GM12874 (cell line): ENCODE measurements at regions not wholly inside any gene's neighbourhood (a gene's known extent, or its start where the extent isn't known, plus 50 kb on each side); places are given as distances from the start of the nearest gene placed in this dataset.

ENCODE experiments used
- TF ChIP-seq, protein P1 (sequence below): IDR thresholded peaks from 2 replicates; pipeline ENCODE4 v1.5.1; 2011; ENCODE audit warnings: low read depth, mild to moderate bottlenecking, control low read depth, low read length, moderate library complexity; ENCODE audit not compliant: insufficient read depth

DNA sequence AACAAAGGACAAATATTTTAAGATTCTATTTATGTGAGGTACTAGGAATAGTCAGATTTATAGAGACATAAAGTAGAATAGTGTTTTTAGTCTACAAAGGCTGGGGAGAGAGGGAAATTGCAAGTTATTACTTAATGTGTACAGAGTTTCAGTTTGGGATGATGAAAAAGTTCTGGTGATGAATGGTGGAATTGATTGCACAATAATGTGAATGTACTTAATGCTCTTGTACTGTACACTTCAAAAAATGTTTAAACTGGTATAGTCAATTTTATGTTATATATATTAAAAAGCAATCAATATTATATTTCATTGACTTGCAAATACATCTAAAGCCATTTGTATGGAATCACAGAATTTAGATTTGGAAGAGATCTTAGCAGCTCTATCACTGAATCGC, 213.4 kb downstream of the PPP1R3A start:
- TF ChIP-seq, protein P1, sequence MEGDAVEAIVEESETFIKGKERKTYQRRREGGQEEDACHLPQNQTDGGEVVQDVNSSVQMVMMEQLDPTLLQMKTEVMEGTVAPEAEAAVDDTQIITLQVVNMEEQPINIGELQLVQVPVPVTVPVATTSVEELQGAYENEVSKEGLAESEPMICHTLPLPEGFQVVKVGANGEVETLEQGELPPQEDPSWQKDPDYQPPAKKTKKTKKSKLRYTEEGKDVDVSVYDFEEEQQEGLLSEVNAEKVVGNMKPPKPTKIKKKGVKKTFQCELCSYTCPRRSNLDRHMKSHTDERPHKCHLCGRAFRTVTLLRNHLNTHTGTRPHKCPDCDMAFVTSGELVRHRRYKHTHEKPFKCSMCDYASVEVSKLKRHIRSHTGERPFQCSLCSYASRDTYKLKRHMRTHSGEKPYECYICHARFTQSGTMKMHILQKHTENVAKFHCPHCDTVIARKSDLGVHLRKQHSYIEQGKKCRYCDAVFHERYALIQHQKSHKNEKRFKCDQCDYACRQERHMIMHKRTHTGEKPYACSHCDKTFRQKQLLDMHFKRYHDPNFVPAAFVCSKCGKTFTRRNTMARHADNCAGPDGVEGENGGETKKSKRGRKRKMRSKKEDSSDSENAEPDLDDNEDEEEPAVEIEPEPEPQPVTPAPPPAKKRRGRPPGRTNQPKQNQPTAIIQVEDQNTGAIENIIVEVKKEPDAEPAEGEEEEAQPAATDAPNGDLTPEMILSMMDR, result no peak

DNA sequence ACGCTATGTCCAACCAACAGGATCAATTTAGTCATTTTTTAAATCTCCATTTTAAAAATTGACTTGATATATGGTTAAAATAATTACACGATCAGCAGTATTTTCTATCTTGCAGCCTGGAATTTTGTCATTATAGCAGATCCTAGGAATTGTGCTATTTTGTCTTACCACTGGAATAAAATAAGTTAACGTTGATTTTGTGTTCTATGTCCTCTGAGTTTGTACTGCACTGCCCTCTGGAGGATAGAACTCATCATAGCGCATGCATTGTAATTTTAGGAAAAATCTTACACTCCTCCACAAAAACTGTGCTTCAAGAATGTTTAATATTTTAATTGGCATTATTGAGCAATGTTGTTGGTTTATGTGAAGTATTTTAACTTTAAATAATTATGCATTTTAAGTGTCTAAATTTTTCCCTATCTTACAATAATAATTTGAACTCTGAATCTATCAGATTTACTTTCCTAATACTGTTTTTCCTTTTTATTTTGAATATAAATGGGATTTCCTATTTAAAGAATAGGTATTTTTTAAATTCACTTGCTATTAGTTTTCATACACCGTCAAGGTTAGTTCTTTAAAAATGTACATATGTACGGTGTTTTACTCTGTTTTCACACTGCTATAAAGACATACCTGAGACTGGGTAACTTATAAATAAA, 220.1 kb downstream of the PPP1R3A start:
- TF ChIP-seq, protein P1, result peak; percentile 48; the same call in 1 of the 2 replicates

DNA sequence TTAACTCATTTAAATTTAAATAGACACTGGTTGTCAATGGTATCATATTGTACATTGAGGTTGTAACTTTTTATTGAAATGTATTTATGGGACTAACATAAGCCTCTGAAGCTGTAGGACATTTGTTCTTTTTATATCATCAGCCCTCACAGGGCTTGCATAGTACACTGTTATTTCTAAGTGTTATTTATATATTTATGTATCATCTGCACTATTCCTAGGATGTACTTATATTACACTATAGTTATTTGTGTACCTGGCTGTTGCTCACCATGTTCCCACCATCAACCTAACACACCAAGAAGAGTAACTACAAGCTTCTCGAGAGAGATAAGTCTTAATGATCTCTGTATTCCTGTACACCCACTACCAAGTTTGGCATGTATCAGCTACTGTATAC, 224.7 kb downstream of the PPP1R3A start:
- TF ChIP-seq, protein P1, result no peak

DNA sequence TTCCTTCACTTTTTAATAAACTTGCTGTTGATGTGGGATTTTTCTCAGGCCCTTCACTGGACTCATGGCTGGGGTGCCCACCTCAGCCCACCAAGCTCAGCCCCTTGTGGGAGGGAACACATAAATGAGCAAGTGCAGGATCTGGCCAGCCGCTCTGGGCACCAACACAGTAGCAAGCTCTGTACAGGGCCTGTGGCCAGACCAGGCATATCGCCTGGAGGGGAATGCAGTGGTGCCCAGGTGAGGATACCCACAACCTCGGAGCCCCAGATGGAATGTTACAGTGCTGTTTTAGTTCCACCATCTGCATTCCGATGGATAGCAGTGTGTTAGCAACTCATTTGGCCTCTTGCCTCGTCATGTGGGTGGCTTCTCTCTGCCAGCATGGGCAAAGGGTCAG, 234.6 kb downstream of the PPP1R3A start:
- TF ChIP-seq, protein P1, result no peak

DNA sequence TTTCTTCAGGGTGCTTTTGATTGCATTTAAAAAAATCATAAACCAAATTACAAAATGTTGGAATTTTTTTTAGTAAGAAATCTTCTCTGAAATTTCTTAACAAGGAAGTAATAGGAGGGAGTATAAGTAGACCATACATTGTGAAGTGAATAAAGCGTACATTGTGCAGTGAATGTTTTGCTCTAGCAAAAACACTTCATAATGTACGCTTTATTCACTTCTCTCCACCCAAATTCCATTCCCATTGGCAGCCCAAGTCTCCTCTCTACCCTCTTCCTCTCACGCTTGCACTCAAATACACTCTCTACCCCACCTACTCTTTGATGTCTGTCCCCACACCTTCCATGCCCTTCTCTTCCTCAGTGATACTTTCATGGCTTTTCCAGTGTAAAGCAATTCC, 241.0 kb downstream of the PPP1R3A start:
- TF ChIP-seq, protein P1, result no peak

DNA sequence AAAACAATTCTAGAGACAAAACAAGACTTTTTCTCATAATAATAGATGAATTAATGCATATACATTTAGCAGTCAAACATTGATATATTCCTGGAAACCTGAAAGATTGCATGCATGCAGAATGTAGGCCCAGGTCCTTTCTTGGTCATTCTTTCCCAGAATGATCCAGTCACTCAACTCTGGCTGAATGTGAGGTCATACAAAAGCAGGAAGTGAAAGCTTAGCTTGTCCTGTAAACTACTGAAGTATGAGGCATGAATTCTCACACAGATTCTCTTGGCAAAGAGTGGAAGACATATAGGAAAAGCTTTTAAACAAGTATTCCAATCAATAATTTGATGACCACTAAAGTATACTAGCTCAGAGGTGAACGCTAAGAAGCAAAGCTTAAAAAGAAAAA, 253.9 kb downstream of the PPP1R3A start:
- TF ChIP-seq, protein P1, result no peak

DNA sequence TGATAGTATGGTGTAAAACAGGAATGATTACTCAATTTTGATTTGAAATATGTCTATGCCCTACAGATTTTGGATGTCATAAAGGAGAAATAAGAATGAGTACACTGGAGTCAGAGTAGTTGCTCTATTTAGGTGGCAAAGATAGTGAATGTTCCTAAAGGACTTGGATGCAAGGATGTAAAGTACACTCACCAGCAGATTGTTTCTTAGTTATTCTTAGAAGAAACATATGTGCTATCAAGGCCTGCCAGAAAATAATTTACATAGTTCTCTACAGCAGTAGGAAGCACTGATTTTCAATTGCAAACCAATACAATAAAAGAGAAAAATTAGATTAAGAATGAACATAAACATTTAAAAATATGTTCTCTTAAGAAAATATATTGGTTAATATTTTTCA, 259.4 kb downstream of the PPP1R3A start:
- TF ChIP-seq, protein P1, result no peak

DNA sequence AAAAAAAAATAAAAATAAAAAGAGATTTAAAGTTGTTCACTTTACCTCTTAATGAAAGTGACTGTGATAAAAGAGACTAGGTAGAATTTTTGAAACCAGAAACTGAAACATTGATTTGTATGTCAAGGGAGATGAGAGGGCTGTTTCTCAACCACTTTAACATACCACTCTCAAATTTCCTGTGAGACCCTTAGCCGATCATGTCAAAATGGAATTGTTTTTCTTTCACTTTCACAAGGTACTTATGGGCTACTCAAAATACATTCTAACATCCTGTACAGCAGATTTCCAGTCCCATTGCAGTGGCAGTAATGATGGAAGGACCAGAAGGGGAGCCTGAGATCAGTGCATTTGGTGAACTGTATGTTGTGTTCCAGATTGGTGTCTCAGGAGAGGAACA, 261.2 kb downstream of the PPP1R3A start:
- TF ChIP-seq, protein P1, result no peak
